ENCODE measurements at regions not wholly inside any gene's neighbourhood (a gene's known extent, or its start where the extent isn't known, plus 50 kb on each side); places are given as distances from the start of the nearest gene placed in this dataset.

DNA sequence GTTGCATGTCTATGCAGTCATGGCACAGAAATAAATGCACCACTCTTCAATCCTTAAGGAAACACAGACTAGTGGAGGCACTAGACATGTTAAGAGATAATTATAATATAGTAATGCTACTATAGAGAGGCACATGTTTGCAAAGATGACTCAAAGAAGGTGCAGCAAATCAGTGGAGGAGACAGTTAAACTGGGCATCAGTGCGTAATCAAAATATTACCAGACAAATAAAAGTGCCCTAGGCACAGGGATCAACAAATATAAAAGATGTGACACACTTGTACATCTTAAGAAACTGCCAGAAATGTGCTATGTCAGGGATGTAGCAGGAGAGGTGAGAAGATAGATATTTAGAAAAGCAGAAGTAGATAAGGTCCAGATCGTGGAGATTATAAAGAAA, 642.1 kb downstream of the SLCO4C1 start:
- H3K9me3 ChIP-seq (ENCODE audit: insufficient read depth, low read depth, low read length) = no peaks in the 10 kb centered on the region
- H3K79me2 ChIP-seq (ENCODE audit: insufficient read depth, low read length) = no peaks in the 10 kb centered on the region
- no peak overlapping the region for H2AFZ ChIP-seq (ENCODE audit: low read length)
- no peaks in the 10 kb centered on the region for H3K27me3 ChIP-seq (ENCODE audit: insufficient read depth, low read length, poor library complexity, severe bottlenecking)
- no peaks in the 10 kb centered on the region for H3K36me3 ChIP-seq (ENCODE audit: insufficient read depth, low read length)
- H3K4me3 ChIP-seq (ENCODE audit: low read length, poor library complexity, severe bottlenecking) = no peak overlapping the region
- no peaks in the 10 kb centered on the region for H4K20me1 ChIP-seq (ENCODE audit: insufficient read depth, low read length, poor library complexity, severe bottlenecking)
- H3K9me2 ChIP-seq (replicated peaks; ENCODE audit: low read depth, low read length) = no peaks in the 10 kb centered on the region
- TF ChIP-seq EZH2phosphoT487 (IDR thresholded peaks at IDR 0.05; ENCODE audit: borderline replicate concordance) = no peak
- TF ChIP-seq, protein P1, sequence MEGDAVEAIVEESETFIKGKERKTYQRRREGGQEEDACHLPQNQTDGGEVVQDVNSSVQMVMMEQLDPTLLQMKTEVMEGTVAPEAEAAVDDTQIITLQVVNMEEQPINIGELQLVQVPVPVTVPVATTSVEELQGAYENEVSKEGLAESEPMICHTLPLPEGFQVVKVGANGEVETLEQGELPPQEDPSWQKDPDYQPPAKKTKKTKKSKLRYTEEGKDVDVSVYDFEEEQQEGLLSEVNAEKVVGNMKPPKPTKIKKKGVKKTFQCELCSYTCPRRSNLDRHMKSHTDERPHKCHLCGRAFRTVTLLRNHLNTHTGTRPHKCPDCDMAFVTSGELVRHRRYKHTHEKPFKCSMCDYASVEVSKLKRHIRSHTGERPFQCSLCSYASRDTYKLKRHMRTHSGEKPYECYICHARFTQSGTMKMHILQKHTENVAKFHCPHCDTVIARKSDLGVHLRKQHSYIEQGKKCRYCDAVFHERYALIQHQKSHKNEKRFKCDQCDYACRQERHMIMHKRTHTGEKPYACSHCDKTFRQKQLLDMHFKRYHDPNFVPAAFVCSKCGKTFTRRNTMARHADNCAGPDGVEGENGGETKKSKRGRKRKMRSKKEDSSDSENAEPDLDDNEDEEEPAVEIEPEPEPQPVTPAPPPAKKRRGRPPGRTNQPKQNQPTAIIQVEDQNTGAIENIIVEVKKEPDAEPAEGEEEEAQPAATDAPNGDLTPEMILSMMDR (conservative IDR thresholded peaks at IDR 0.05; ENCODE audit: low read length) = no peak
- H3K9ac ChIP-seq (ENCODE audit: low read depth, low read length, poor library complexity, severe bottlenecking) = no peak overlapping the region
- no peak overlapping the region for H3K4me2 ChIP-seq (ENCODE audit: low read depth, low read length, poor library complexity, severe bottlenecking)
- no peaks in the 10 kb centered on the region for H3K4me1 ChIP-seq (ENCODE audit: insufficient read depth, low read length, poor library complexity, severe bottlenecking)
- H3F3A ChIP-seq (ENCODE audit: low read depth) = no peaks in the 10 kb centered on the region

DNA sequence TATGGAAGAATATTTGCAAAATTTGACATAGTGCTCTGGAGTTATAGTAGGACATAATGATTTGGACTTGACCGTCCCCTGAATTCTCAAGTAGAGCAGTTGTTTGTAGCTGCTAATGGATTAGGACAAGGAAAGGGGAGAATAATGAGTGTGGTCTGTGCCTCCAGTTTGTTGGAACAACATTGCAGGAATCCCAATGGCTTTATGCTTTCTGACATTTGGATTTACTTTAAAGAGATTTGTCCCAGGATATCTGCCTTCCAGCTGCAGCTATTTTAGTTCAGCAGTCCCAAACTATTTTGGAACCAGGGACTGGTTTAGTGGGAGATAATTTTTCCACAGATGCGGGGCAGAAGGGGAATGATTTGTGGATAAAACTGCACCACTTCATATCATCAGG, 648.2 kb downstream of the SLCO4C1 start:
- H2AFZ ChIP-seq (ENCODE audit: low read length) = no peak overlapping the region
- no peaks in the 10 kb centered on the region for H3K36me3 ChIP-seq (ENCODE audit: insufficient read depth, low read length)
- no peaks in the 10 kb centered on the region for H3K9me3 ChIP-seq (ENCODE audit: insufficient read depth, low read depth, low read length)
- H3F3A ChIP-seq (ENCODE audit: low read depth) = no peaks in the 10 kb centered on the region
- H3K4me2 ChIP-seq (ENCODE audit: low read depth, low read length, poor library complexity, severe bottlenecking) = no peak overlapping the region
- no peak overlapping the region for H3K9ac ChIP-seq (ENCODE audit: low read depth, low read length, poor library complexity, severe bottlenecking)
- TF ChIP-seq EZH2phosphoT487 (IDR thresholded peaks at IDR 0.05; ENCODE audit: borderline replicate concordance) = no peak
- TF ChIP-seq, protein P1 (conservative IDR thresholded peaks at IDR 0.05; ENCODE audit: low read length) = no peak
- no peaks in the 10 kb centered on the region for H3K9me2 ChIP-seq (replicated peaks; ENCODE audit: low read depth, low read length)
- H4K20me1 ChIP-seq (ENCODE audit: insufficient read depth, low read length, poor library complexity, severe bottlenecking) = no peaks in the 10 kb centered on the region
- no peaks in the 10 kb centered on the region for H3K4me1 ChIP-seq (ENCODE audit: insufficient read depth, low read length, poor library complexity, severe bottlenecking)
- H3K79me2 ChIP-seq (ENCODE audit: insufficient read depth, low read length) = no peaks in the 10 kb centered on the region
- H3K4me3 ChIP-seq (ENCODE audit: low read length, poor library complexity, severe bottlenecking) = no peak overlapping the region
- no peaks in the 10 kb centered on the region for H3K27me3 ChIP-seq (ENCODE audit: insufficient read depth, low read length, poor library complexity, severe bottlenecking)

DNA sequence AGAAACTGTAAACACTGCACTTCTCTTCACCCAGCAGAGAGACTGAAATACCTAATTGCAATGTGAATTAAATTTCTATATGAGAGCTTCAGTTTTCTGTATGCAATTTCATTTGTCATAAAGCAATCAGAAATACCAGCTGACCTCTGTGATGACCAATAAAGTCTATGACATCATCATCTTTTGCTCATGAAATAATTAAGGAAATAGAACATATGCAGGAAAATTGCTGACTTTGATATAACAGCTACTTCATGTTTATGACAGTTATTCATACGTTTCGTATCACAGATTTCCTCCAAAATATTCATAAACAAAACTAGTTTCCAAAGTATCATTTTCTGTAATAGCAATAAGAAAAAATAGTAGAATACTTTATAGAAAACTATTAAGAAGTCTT, 652.3 kb downstream of the SLCO4C1 start:
- H3K27me3 ChIP-seq (ENCODE audit: insufficient read depth, low read length, poor library complexity, severe bottlenecking) = no peaks in the 10 kb centered on the region
- no peaks in the 10 kb centered on the region for H4K20me1 ChIP-seq (ENCODE audit: insufficient read depth, low read length, poor library complexity, severe bottlenecking)
- no peaks in the 10 kb centered on the region for H3K79me2 ChIP-seq (ENCODE audit: insufficient read depth, low read length)
- no peak overlapping the region for H2AFZ ChIP-seq (ENCODE audit: low read length)
- no peak overlapping the region for H3K9ac ChIP-seq (ENCODE audit: low read depth, low read length, poor library complexity, severe bottlenecking)
- no peaks in the 10 kb centered on the region for H3K9me3 ChIP-seq (ENCODE audit: insufficient read depth, low read depth, low read length)
- H3F3A ChIP-seq (ENCODE audit: low read depth) = no peaks in the 10 kb centered on the region
- TF ChIP-seq, protein P1 (conservative IDR thresholded peaks at IDR 0.05; ENCODE audit: low read length) = no peak
- TF ChIP-seq EZH2phosphoT487 (IDR thresholded peaks at IDR 0.05; ENCODE audit: borderline replicate concordance) = no peak
- H3K36me3 ChIP-seq (ENCODE audit: insufficient read depth, low read length) = no peaks in the 10 kb centered on the region
- H3K4me2 ChIP-seq (ENCODE audit: low read depth, low read length, poor library complexity, severe bottlenecking) = no peak overlapping the region
- H3K4me3 ChIP-seq (ENCODE audit: low read length, poor library complexity, severe bottlenecking) = no peak overlapping the region
- no peaks in the 10 kb centered on the region for H3K9me2 ChIP-seq (replicated peaks; ENCODE audit: low read depth, low read length)
- no peaks in the 10 kb centered on the region for H3K4me1 ChIP-seq (ENCODE audit: insufficient read depth, low read length, poor library complexity, severe bottlenecking)
